GM19468 (cell line): ENCODE measurements at regions not wholly inside any gene's neighbourhood (a gene's known extent, or its start where the extent isn't known, plus 50 kb on each side); places are given as distances from the start of the nearest gene placed in this dataset.

Source experiments
- ATAC-seq: cut with Tn5 transposase; IDR thresholded peaks from one replicate; pipeline ENCODE4 v1.9.1; 2021; ENCODE audit warnings: mild to moderate bottlenecking, moderate library complexity, moderate number of reproducible peaks; ENCODE audit not compliant: unreplicated experiment; ENCODE audit errors: extremely low read depth

DNA sequence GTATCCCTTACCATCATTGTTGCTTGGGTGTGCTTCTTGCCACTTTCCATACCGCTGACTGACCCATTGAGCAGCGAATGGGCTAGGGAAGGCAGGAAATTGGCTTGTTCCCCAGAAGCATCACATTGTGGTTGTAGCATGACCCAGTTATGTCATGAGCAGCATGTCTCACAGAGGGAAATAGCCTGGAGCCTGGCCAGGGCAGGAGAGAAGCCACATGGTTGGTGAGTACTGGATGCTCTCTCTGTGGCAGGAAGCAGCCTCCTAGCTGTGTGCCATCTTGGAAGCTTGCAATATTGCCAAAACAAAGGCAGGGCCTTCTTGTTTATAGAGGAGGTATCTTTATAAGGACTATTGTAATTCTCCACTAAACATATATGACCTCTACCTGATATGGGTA is 482.6 kb downstream of the PIK3C3 start:
- no peak for ATAC-seq

DNA sequence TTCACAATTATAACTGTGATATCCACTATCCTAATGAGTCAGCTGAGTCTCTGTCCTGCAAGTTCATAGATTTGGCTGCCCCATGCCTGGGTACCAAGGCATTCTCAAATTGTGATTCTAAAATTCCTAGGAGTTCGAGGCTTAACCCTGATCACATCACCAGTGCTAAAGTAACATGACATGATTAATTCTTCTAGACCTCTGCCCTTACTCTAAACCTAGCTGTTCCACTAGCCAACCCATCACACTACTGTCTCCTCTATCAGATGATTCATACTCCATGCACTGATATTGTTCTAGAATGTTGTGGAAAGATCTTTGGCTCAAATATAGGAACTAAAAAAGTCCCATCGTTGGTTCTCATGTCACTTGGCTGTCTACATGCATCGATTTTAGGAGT is 487.6 kb downstream of the PIK3C3 start:
- ATAC-seq, result no peak

DNA sequence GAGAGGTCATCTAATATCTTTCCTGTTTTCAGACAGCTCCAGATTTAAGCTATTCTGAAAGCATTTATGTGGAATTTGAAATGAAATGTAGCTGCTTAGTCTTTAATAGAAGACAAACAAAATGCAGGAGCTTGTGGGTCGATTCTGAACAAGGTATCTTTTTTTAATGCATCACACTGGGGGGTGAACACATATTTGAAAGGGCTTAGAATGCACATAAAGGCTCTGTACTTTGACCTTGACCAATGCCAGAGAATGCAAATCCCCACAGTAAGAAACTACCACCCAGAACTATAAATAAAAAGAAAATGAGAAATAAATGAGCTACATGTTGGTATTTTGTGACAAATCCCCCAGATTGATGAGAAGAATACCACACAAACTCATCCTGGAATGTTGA is 489.3 kb downstream of the PIK3C3 start:
- ATAC-seq, result no peak

DNA sequence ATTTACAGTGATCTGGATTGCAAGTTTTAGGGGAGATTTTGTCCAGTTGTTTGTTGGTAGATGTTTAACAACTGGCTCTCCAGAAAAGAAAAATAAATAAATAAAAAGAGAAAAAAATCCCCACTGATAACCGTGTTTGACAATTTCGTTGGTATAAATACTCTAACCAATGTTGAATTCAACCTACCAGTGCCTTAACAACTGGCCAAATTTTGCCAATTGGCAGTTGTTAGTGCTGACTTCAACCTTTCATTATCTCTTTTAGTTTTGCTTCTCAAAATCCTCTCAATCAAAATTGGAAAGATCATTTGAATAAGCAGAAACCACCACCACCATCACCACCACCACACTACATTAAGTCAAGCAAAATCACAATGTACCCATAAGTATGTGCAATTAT is 490.3 kb downstream of the PIK3C3 start:
- ATAC-seq, result no peak

DNA sequence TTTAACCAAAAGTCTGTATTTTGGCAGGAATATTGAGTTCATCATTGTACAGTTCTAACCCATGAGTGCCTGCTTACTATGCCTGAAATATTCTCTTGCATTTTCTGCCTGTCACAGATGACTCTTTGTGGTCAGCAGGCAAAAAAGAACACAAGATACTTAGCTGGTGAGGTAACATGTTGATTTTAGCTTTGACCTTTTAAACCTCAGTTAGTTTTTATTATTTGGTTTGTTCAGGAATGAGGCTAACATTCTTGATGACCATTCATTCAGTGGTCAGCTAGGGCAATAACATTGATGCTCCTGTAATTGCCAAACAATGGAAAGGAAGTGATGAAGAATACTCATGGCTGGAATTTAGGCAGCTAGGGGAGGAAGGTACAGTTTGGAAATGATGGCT is 491.2 kb downstream of the PIK3C3 start:
- ATAC-seq, result no peak

DNA sequence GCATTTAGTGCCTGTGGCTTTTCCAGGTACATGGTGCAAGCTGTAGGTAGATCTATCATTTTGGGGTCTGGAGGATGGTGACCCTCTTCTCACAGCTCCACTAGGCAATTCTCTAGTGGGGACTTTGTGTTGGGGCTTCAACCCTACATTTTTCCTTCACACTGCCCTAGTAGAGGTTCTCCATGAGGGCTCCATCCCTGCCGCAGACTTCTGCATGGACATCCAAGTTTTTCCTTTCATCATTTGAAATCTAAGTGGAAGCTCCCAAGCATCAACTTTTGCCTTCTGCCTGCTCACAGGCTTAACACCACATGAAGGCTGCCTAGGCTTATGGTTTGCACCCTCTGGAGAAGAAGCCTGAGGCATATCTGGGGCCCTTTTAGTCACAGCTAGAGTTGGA is 492.7 kb downstream of the PIK3C3 start:
- ATAC-seq, result no peak

DNA sequence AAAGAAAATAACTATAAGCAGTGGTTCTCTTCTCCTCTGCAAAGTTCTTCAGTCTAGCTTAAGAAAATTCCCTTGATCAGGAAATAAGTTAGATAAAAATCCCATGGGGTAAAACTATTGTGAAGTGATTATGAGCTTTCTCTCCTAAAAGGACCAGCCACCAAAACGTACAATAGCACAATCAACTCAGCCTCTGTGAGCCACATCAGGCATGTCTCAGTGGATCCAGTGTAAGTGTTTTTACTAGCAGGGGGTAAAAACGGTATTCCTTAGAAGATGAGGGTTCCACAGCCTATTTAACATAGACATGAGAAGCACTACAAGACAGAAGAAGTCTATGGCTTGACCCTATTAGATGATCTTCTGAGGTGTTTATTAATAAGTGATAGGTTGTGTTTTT is 503.2 kb downstream of the PIK3C3 start:
- no peak for ATAC-seq

DNA sequence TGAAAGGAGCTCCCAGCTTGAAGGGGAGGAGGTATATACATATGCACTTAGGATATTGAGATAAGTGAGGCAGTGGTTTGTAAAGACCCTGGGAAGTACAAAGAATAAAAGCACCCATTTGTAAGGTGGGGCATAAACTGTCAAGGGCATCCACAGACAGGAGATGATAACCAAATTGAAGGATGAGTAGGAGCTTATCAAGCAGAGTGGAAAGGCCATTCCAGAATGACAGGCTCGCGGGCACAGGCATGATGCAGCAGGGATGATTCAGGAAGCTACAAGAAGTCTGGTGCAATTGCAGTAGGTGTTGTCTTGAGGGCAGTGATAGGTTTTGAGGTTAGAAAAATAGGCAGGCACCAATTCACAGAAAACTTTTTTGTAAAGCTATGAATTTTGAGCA is 504.8 kb downstream of the PIK3C3 start:
- no peak for ATAC-seq

DNA sequence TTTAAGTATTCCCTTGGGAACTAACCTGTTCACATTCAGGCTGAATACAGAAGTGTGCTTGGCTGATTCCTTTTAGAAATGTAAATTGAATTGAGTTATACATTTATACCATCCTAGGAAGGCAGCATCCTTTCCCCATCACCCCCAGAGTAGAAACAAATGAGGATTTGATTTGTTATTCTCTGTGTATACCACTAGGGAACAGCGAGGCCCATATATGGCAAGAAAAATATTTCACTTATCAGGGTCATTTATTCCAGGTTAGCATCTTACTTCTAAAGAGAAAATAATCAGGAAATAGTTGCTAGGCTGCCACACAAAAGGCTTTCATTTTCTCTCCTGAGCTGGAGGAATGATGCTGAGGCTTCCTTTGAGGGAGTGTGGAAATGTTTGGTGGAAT is 516.9 kb downstream of the PIK3C3 start:
- ATAC-seq, result no peak

DNA sequence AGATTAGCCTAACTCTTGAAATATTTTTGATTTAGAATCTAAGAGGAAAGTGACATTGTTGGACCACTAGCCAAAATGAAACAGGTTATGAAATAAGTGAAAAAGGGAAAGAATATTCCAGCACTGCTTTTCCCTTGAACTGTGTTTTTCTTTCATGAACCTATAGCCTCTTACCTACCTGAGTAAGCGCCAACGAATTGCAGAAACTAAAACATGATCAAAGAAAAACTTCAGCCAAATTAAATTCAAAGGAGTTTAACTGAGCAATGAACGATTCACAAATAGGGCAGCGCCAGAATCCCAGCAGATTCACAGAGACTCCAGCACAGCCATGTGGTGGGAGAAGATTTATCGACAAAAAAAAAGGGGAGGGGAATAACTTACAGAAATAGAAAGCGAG is 518.6 kb downstream of the PIK3C3 start:
- no peak for ATAC-seq

DNA sequence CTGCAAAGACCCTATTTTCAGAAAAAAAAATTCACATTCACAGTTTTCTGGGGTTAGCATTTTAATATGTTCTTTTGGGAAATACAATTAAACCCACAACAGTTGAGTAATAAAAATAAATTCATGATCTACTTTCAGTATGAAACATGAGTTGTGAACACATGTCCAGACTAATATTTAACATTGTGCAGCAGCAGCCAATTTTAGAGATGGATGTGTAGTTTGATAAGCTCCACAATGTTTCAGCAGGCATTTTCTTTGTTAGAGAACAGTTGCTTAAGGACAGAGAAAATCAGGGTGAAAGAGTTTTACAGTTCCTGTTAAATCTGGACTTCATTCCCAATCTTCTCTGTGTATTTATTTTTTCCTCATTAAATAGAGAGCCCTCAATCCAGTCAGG is 519.5 kb downstream of the PIK3C3 start:
- no peak for ATAC-seq

DNA sequence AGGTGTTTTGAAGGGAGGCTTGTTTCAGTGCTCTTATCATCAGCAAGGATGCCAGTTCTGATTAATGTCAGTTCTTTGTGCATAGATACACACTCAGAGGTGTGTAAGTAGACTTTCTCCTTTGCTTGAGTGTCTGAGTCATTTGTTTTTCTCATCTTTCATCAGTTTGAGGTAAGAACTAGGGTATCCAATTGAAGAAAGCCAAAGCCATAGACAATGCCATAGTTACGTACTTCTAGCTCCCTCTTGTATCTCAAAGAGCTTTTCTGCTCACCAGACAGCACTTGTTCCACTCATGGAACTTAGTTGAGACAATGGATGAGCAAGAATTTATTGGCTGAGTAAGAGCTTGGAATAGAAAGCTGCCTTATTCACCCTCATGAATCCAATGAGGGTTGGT is 520.1 kb downstream of the PIK3C3 start:
- ATAC-seq, result no peak

DNA sequence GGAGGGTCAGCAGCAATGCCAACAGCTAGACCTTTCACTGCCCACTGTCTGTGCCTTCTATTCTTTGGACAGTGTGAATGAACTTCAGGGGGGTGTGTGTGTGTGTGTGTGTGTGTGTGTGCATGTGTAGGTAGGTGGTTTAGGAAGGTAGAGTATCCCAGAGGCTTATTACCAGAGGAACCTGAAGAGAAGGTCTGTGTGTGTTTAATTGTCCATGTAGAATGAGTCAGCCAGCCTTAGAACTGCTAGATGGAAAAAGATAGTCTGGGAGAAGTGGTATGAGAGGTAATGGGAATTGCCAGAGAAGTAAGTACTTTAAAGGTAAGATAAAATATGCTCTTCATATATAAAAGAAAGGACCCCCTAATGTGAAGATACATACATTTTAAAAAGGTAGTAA is 522.2 kb downstream of the PIK3C3 start:
- no peak for ATAC-seq

DNA sequence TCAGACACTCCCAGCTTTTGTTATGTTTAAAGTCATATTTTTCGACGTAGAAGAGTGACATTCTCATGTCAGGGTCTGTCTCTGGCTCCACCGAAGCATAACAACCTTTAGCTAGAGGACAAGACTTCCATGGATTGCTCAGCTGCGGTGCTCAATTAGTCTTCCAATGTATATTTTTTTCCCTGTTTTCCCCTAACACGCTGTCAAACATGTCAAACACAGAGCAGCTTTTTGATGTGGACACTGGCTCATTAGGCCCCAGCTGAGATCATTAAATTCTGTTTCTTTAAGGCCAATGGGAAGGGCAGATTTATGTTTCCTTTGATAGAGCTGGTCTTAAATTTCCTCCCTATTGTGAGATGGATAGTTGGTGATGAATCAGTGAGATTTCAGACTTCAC is 525.4 kb downstream of the PIK3C3 start:
- ATAC-seq, result no peak

DNA sequence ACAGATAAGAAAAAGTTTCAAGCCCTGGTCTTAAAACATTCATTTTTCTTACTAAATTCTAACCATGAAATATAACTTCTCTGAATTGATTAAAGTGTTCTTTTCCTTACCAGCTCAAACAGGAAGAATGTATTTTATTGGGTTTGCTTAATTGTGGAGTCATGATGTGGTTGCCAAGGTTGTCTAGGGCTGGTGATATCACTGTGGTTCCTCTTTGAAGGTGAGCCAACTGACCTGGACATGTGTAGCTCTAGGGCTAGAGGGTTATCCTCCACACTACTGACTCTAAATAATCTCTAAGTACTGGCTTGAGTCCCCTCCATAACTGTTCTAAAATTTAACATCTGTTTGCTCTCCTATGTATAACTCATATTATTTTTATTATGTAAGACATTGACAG is 529.6 kb downstream of the PIK3C3 start:
- ATAC-seq, result no peak

DNA sequence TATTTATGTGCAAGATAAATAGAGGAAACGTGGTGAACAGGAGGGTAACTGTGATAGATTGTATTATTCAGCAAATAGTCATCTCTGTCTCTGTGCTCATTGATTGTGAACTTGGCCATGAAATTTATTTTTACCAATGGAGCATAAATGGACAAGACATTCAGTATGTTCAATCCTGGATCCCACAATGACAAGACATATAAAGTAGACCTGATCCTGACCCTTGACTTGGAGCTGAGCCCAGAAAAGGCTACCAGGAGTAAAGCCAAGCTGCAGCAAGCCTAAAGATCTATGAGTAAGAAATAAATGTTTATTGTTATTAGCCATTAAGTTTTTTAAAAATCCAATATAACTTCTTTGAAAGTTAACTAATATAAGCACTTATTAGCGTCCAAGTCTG is 531.2 kb downstream of the PIK3C3 start:
- no peak for ATAC-seq

DNA sequence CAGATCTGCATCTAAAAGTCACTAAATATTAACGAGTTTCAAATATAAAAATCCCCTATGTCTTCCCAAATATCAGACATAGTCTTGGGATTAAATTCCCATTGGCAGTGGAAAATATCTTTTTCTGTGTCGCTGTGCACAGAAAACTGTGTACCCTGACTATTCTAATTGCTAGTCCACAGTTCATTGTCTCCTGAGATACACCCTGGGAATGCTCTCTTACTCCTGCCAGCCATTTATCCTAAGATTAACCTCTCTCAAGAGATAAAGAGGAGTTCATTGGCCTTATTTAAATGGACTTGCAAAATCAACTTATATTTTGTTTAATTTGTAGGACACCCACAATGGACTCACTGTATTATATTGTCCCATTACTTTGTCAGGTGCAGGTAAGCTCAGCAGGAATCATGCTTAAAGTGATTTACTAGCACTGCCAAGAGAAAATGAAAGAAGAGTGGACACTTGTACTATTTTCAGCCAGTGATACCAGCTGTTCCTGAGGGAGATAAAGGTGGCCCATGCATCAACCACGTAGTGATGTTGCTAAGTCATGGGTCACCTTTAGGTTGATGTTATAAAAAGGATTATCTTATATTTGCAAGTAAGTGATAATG is 553.8 kb downstream of the PIK3C3 start:
- no peak for ATAC-seq

DNA sequence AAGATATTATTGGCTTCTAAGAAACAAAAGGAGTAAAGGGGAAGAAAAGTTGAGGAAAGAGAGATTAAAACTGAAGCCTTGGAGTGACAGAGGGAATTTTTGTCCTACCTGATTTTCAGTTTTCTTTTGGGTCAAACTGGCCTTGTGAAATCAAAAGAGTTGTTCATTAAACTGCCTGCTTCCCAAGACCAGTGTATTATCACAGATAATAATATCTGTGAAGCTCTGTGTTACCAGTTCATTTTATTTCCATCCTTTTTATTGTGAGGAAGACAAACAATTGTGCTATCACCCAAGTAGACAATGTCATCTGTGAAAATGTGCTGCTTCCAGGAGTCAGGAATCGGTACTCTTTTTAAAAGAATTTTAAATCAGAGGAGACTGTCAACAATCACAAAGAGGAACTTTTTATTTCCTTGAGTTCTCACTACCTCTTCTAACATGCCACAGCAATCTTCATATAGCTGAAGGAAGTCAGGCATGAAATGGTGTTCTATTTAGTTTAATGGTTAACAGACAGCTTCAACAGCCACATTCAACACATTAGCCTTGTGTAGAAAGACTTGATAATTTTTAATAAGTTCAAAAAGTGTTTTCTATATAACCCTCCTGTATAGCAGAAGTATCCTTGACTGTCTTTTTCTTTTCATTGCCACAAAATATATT is 554.8 kb downstream of the PIK3C3 start:
- peak; percentile 84 for ATAC-seq

DNA sequence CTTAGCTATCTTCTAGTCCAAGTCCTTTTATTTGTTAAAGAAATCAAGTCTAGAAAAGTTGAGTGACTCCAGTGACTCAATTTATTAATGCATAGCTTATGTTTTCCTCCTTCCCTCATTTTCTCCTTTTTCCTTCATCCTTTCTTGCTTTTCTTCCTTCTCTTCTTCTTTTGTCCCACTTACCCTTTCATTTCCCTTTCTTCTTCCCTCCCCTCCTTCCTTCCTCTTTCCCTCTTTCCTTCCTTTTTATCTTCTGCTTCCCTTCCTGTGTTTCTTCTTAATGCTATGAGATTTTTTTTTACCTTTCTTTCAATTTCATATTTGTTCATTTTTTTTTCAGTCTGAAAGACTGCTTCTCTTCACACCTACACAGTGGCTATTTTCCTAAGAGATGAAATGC is 555.5 kb downstream of the PIK3C3 start:
- ATAC-seq, result no peak

DNA sequence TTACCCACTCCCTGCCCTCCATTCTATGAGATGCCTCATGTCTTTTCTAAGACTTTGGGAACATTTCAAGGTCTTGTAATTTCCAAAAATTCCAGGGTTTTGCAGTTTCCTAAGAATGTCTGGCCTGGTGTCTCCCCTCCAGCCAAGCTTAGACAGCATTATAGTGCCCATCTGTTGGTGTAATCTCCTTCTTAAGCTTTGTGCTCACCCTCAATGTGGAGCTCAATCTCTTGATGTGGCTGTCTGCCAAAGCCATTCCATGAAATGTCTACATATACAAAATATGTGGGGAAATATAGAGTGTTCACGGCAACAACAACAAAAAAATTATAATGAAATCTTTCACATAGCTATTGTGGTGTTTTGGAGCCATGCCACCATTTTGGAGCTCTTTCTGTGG is 558.4 kb downstream of the PIK3C3 start:
- ATAC-seq, result no peak

DNA sequence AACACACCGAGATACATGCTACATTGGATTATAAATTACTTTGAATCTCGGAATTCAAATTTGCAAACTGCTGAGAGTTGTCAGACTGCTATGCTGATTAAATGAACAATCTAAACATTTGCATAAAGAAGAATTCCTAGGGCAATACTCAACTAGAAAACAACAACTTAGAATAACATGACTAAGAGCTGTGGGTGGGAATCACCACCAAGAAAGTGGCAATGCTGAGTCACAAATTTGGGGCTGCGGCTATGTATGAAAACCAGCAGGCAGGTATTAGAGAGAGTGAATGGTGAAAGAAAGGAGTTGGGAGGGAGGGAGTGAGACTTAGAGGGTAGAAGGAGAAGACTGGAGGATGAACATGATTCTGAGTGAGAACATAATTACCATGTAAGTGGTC is 559.5 kb downstream of the PIK3C3 start:
- ATAC-seq, result no peak

DNA sequence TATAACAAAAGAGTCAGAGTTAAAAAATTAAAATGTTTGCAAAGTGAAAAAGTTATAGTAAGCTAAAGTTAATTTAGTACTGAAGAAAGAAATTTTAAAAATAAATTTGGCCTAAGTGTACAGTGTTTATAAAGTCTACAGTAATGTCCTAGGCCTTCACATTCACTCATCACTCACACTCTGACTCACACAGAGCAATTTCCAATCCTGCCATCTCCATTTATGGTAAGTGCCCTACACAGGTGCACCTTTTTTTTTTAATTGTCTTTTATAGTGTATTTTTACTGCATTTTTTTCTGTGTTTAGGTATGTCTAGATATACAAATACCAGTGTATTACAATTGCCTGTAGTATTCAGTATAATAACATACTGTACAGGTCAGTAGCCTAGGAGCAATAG is 562.9 kb downstream of the PIK3C3 start:
- ATAC-seq, result no peak
